Keratinocyte (primary cell): ENCODE measurements at regions not wholly inside any gene's neighbourhood (a gene's known extent, or its start where the extent isn't known, plus 50 kb on each side); places are given as distances from the start of the nearest gene placed in this dataset.

Experiments used
- DNase-seq: peaks from one replicate; pipeline ENCODE4 v3.0.0-alpha.2; 2011; ENCODE audit warnings: low read depth, missing footprints, low spot score
- FAIRE-seq: peaks from 2 replicates; lab custom pipeline; 2011; peaks lifted over from hg19 to GRCh38; lab: Jason Lieb, UNC
- H2AFZ ChIP-seq: 2 replicates; pipeline ENCODE4 v1.6.0; 2012; ENCODE audit warnings: low read length, control low read depth, inconsistent platforms; ENCODE audit not compliant: control insufficient read depth
- H3K27ac ChIP-seq: 2 replicates; pipeline ENCODE4 v1.5.1; 2011; ENCODE audit warnings: low read length; ENCODE audit not compliant: control insufficient read depth, insufficient read depth
- H3K27me3 ChIP-seq: 3 replicates; pipeline ENCODE4 v1.6.0; 2011; ENCODE audit warnings: low read length; ENCODE audit not compliant: control insufficient read depth, insufficient read depth; ENCODE audit errors: extremely low read depth
- H3K36me3 ChIP-seq, 2 experiments: 2 replicates in 1 of 2; 3 replicates in 1 of 2; pipeline ENCODE4 v1.5.1; 2011; ENCODE audit warnings: low read length in 2 of 2, mild to moderate bottlenecking in 1 of 2; ENCODE audit not compliant: control insufficient read depth in 2 of 2, insufficient read depth in 2 of 2; ENCODE audit errors: extremely low read depth in 1 of 2
- H3K4me1 ChIP-seq: 3 replicates; pipeline ENCODE4 v1.5.1; 2011; ENCODE audit warnings: low read length; ENCODE audit not compliant: control insufficient read depth, insufficient read depth; ENCODE audit errors: extremely low read depth
- H3K4me2 ChIP-seq: 3 replicates; pipeline ENCODE4 v1.6.0; 2011; ENCODE audit warnings: low read depth, low read length; ENCODE audit not compliant: control insufficient read depth, insufficient read depth; ENCODE audit errors: extremely low read depth
- H3K4me3 ChIP-seq, 3 experiments: fragments of 200-600 bp in 1 of 3; sonication (generic) in 1 of 3; 2 replicates in 2 of 3; 3 replicates in 1 of 3; pipeline ENCODE4 v1.5.1; 2011 to 2016; ENCODE audit warnings: low read length in 3 of 3, mild to moderate bottlenecking in 3 of 3, control low read depth in 2 of 3, inconsistent platforms in 1 of 3, low read depth in 1 of 3, mixed read lengths in 1 of 3, mixed run types in 1 of 3, moderate library complexity in 1 of 3; ENCODE audit not compliant: control insufficient read depth in 2 of 3, insufficient read depth in 2 of 3; ENCODE audit errors: extremely low read depth in 1 of 3
- H3K79me2 ChIP-seq: 2 replicates; pipeline ENCODE4 v1.6.0; 2012; ENCODE audit warnings: low read length; ENCODE audit not compliant: control insufficient read depth, insufficient read depth
- H3K9ac ChIP-seq: 3 replicates; pipeline ENCODE4 v1.6.0; 2011; ENCODE audit warnings: low read length; ENCODE audit not compliant: control insufficient read depth, insufficient read depth; ENCODE audit errors: extremely low read depth
- H3K9me1 ChIP-seq: 3 replicates; pipeline ENCODE4 v1.6.0; 2011; ENCODE audit warnings: low read length; ENCODE audit not compliant: control insufficient read depth, insufficient read depth; ENCODE audit errors: extremely low read depth
- H3K9me3 ChIP-seq: 2 replicates; pipeline ENCODE4 v1.5.1; 2012; ENCODE audit warnings: low read depth, low read length; ENCODE audit not compliant: control insufficient read depth
- H4K20me1 ChIP-seq: 3 replicates; pipeline ENCODE4 v1.6.0; 2011; ENCODE audit warnings: low read length; ENCODE audit not compliant: control insufficient read depth, insufficient read depth; ENCODE audit errors: extremely low read depth
- CTCF ChIP-seq, 3 experiments: IDR thresholded peaks in 1 of 3; conservative IDR thresholded peaks in 1 of 3; optimal IDR thresholded peaks in 1 of 3; 2 replicates in 2 of 3; 3 replicates in 1 of 3; pipeline versions ENCODE3 to v1.5.1; 2011; ENCODE audit warnings: low read length in 3 of 3, mild to moderate bottlenecking in 3 of 3, moderate library complexity in 2 of 3, control low read depth in 1 of 3, inconsistent platforms in 1 of 3; ENCODE audit not compliant: insufficient read depth in 2 of 3; ENCODE audit errors: extremely low read depth in 1 of 3
- EZH2 ChIP-seq: IDR thresholded peaks from one replicate; pipeline ENCODE4 v1.6.1; 2012; ENCODE audit warnings: inconsistent platforms, mild to moderate bottlenecking, low read length, moderate library complexity
- dilution Hi-C: fragments of 300-500 bp; cut with MboI; formaldehyde crosslinking; loops from one replicate; pipeline ENCODE4 v1.7.0; 2020; ENCODE audit warnings: low sequenced_read_pairs; ENCODE audit not compliant: extremely low pct_ligation_motif_present

DNA sequence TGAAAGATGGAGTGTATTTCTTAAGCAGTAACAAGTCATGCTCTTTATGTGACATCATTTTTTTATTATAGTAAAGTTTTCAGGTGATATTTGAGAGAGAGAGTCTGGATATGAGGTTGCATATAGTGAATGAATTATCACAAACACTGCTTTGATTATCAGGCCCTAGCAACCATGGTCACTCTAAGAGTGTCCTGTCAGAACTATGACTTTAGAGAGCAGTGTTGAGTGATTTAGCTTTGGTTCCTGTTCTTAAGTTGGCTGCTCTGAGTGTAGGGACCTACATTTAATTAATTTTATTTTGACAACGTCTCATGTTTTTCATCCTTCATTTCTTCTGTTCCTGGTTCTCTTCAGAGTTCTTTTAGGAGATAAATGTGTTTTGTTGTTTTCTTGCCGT, 275.5 kb downstream of the KCNJ3 start:
- FAIRE-seq, result no peak
- DNase-seq, result no peak
- TF ChIP-seq EZH2, result no peak
- no peak for TF ChIP-seq CTCF (optimal IDR thresholded peaks at IDR 0.05 in 1 of 3, IDR thresholded peaks at IDR 0.05 in 1 of 3, conservative IDR thresholded peaks at IDR 0.05 in 1 of 3; ENCODE audit: extremely low read depth in 1 of 3, insufficient read depth in 2 of 3, low read length in 3 of 3)
- no peaks in the 10 kb centered on the region for H3K36me3 ChIP-seq
- no peaks in the 10 kb centered on the region for H3K79me2 ChIP-seq
- no peak overlapping the region for H3K27ac ChIP-seq
- no peak overlapping the region for H2AFZ ChIP-seq
- no peak overlapping the region for H3K9ac ChIP-seq
- no peaks in the 10 kb centered on the region for H3K4me1 ChIP-seq
- no peaks in the 10 kb centered on the region for H3K9me3 ChIP-seq
- H3K4me3 ChIP-seq, result no peak overlapping the region
- no peaks in the 10 kb centered on the region for H4K20me1 ChIP-seq
- no peak overlapping the region for H3K4me2 ChIP-seq
- dilution Hi-C loops, result no loop called here
- no peaks in the 10 kb centered on the region for H3K9me1 ChIP-seq
- no peaks in the 10 kb centered on the region for H3K27me3 ChIP-seq

DNA sequence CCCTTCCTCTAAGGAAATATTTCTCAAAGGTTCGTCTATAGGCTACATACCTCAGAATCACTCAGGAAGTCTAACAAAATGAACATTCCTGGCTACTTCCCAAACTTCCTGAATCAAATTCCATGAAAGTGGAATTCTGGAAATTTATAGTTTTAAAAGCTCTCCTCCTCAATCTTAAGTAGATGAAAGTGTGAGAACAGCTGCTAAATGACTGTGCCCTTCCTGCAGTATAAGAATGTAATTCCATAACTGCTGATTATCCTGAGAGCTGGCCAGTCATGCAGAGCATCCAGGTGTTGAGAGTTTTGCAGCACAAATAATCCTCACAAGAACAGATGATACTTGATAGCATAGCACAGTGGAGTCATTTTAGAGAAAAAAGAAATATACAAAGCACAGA, 265.0 kb downstream of the KCNJ3 start:
- Histone ChIP-seq H3K9ac (no peak overlapping the region), H3K4me1 (no peaks in the 10 kb centered on the region), H3K79me2 (no peaks in the 10 kb centered on the region), H3K4me3 (no peak overlapping the region), H3K9me1 (no peaks in the 10 kb centered on the region), H4K20me1 (no peaks in the 10 kb centered on the region), H3K27me3 (no peaks in the 10 kb centered on the region), H3K27ac (no peak overlapping the region), H3K4me2 (no peak overlapping the region), H3K9me3 (no peaks in the 10 kb centered on the region), H2AFZ (no peak overlapping the region), H3K36me3 (no peaks in the 10 kb centered on the region)
- TF ChIP-seq CTCF (optimal IDR thresholded peaks at IDR 0.05 in 1 of 3, IDR thresholded peaks at IDR 0.05 in 1 of 3, conservative IDR thresholded peaks at IDR 0.05 in 1 of 3; ENCODE audit: extremely low read depth in 1 of 3, insufficient read depth in 2 of 3, low read length in 3 of 3) (no peak), EZH2 (no peak)
- FAIRE-seq, result no peak
- dilution Hi-C loops, result no loop called here
- DNase-seq, result no peak
